Cardiac fibroblast (primary cell): ENCODE measurements at regions not wholly inside any gene's neighbourhood (a gene's known extent, or its start where the extent isn't known, plus 50 kb on each side); places are given as distances from the start of the nearest gene placed in this dataset.

Experiments used
- DNase-seq, 2 donors: peaks; one replicate each; pipeline versions ENCODE4 v3.0.0 to v3.0.0-alpha.2; 2010; ENCODE audit warnings: low read depth in 2 of 2
- H3K4me3 ChIP-seq, 2 donors: replicated peaks in 1 of 2; 1 replicate in 1 of 2; 2 replicates in 1 of 2; pipeline ENCODE4 v1.5.1; 2011; ENCODE audit warnings: low read depth in 2 of 2, low read length in 2 of 2, mild to moderate bottlenecking in 2 of 2, moderate library complexity in 1 of 2
- TF ChIP-seq, protein P1 (sequence below): IDR thresholded peaks from one replicate; pipeline ENCODE4 v1.5.1; 2011; ENCODE audit warnings: low read depth, mild to moderate bottlenecking, low read length, inconsistent platforms

DNA sequence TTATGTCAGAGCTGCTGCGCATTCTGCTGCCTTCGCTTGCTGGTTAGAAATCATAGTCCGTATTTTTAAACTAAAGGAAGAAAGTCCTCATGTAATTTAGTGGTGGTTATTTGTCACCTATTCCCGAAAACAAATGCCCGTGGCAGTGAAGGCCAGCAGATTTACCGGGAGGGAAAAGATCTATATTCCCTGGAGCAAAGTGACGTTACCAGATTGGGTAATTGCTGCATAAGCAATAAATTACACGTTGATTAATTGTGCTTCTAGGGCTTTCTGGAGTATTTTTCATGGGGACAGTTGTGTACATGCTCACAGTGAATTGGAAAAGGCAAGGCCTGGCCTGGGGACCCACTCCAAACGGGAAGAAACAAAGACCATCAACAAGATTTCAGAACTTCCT lies 298.7 kb downstream of the NPHP4 start:
- TF ChIP-seq, protein P1, sequence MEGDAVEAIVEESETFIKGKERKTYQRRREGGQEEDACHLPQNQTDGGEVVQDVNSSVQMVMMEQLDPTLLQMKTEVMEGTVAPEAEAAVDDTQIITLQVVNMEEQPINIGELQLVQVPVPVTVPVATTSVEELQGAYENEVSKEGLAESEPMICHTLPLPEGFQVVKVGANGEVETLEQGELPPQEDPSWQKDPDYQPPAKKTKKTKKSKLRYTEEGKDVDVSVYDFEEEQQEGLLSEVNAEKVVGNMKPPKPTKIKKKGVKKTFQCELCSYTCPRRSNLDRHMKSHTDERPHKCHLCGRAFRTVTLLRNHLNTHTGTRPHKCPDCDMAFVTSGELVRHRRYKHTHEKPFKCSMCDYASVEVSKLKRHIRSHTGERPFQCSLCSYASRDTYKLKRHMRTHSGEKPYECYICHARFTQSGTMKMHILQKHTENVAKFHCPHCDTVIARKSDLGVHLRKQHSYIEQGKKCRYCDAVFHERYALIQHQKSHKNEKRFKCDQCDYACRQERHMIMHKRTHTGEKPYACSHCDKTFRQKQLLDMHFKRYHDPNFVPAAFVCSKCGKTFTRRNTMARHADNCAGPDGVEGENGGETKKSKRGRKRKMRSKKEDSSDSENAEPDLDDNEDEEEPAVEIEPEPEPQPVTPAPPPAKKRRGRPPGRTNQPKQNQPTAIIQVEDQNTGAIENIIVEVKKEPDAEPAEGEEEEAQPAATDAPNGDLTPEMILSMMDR: no peak
- no peak for DNase-seq
- no peak overlapping the region for H3K4me3 ChIP-seq

GRCh38 chr1:5692664-5693063 lies 299.6 kb downstream of the NPHP4 start:
- H3K4me3 ChIP-seq: no peak overlapping the region
- TF ChIP-seq, protein P1: no peak
- DNase-seq: no peak

- no peak for DNase-seq
- TF ChIP-seq, protein P1: no peak
- no peak overlapping the region for H3K4me3 ChIP-seq
Observed at GRCh38 chr1:5691795-5692509, 300.3 kb downstream of the NPHP4 start.

- TF ChIP-seq, protein P1: no peak
- DNase-seq: no peak
- no peak overlapping the region for H3K4me3 ChIP-seq
Observed at GRCh38 chr1:5690898-5691297, 301.3 kb downstream of the NPHP4 start.

GRCh38 chr1:5690291-5690690 lies 301.9 kb downstream of the NPHP4 start:
- TF ChIP-seq, protein P1: no peak
- H3K4me3 ChIP-seq: no peak overlapping the region
- DNase-seq: no peak

DNA sequence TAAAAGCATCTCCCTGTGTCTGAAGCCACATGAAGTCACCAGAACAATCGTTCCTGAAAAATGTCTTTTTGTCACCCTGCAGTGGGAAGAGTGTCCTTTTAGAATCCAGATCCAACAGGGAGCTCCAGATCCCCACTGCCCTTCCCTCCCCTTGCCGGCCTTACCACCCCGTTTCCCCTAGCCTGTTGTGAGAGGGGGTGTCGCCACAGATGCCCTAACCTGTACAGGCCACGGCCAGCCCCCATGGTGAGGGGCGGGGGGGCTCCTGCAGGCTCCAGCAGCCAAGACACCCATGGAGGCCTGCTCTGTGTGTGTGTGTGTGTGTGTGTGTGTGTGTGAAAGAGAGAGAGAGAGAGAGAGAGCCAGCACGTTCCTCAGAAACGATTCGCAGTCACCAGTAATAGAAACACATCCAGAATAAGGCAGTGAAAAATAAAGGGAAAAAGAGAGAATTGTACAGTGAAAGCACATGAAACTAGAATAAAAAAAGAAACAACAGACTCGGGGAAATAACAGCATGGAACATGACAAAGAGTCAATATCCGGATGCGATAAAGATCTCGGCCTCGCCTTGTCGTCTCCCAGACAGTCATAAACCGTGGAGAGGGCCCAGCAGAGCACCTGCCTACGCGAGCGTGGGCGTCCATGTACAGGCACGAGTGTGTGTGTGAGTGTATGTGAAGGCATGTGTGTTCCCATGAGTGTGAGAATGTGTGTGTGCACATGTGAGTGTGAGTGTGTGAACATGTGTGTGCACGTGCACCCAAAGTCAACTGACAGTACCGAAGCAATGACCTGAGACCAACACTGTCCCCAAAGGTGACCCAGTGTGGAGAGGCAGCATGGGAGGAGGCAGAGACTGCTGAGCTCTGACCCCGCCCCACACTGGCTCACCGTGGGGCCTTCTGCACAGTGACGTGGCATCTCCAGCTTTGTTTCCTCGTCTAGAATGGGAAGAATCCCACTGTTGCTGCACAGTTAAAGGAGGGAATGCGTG lies 303.8 kb downstream of the NPHP4 start:
- H3K4me3 ChIP-seq: no peak overlapping the region
- no peak for DNase-seq
- TF ChIP-seq, protein P1: no peak
